GM12878 (cell line): ENCODE measurements at regions not wholly inside any gene's neighbourhood (a gene's known extent, or its start where the extent isn't known, plus 50 kb on each side); places are given as distances from the start of the nearest gene placed in this dataset.

Experiments used
- ATAC-seq: fragments of 200-7000 bp; cut with Tn5 transposase; 3 replicates; pipeline ENCODE4 v1.9.1; 2020; ENCODE audit warnings: mild to moderate bottlenecking, moderate library complexity
- BruUV-seq: library from RNA; stranded (reverse); fragments of 400-500 nt; replicated peaks from 2 replicates; lab custom pipeline; 2021; lab: Mats Ljungman, UMichigan
- CTCF ChIA-PET: fragments of 300-600 bp; sonication (Branson Sonifier 250); formaldehyde crosslinking; extraction: SDS; loops from one replicate; lab custom pipeline; 2021; ENCODE audit warnings: inconsistent platforms; lab: Yijun Ruan, JAX
- POLR2A ChIA-PET: fragments of 350-600 bp; formaldehyde crosslinking; extraction: SDS; loops from one replicate; lab custom pipeline; 2021; ENCODE audit warnings: inconsistent platforms; lab: Charles Lee
- RAD21 ChIA-PET: fragments of 300-600 bp; sonication (Branson Sonifier 250); formaldehyde crosslinking; loops from one replicate; lab custom pipeline; 2023; ENCODE audit warnings: antibody characterized with exemption; ENCODE audit not compliant: unreplicated experiment; lab: Charles Lee
- SMC1A ChIA-PET: fragments of 300-600 bp; sonication (Branson Sonifier 250); formaldehyde crosslinking; loops from one replicate; lab custom pipeline; 2023; ENCODE audit not compliant: unreplicated experiment, uncharacterized antibody; lab: Charles Lee
- DNase-seq: peaks from one replicate; pipeline ENCODE4 v3.0.0-alpha.2; 2011; ENCODE audit warnings: low read depth, low spot score
- FAIRE-seq: peaks from 3 replicates; lab custom pipeline; 2011; peaks lifted over from hg19 to GRCh38; lab: Jason Lieb, UNC
- H2AFZ ChIP-seq: 2 replicates; pipeline ENCODE4 v1.6.0; 2011; ENCODE audit warnings: low read depth, low read length, control low read depth; ENCODE audit not compliant: control insufficient read depth
- H3K27ac ChIP-seq: 2 replicates; pipeline ENCODE4 v1.5.1; 2011; ENCODE audit warnings: control low read depth; ENCODE audit not compliant: control insufficient read depth, insufficient read depth
- H3K27me3 ChIP-seq, 2 experiments: replicated peaks in 1 of 2; 2 replicates each; pipeline versions ENCODE4 v1.6.0 to v1.6.1; 2011; ENCODE audit warnings: low read length in 1 of 2; ENCODE audit not compliant: control insufficient read depth in 2 of 2, insufficient read depth in 2 of 2
- H3K36me3 ChIP-seq, 2 experiments: 2 replicates each; pipeline ENCODE4 v1.5.1; 2011; ENCODE audit warnings: low read length in 1 of 2; ENCODE audit not compliant: control insufficient read depth in 2 of 2, insufficient read depth in 2 of 2
- H3K4me1 ChIP-seq: 2 replicates; pipeline ENCODE4 v1.6.1; 2011; ENCODE audit warnings: mild to moderate bottlenecking, low read length, moderate library complexity, mixed read lengths; ENCODE audit not compliant: control insufficient read depth, insufficient read depth
- H3K4me2 ChIP-seq: 2 replicates; pipeline ENCODE4 v1.6.0; 2011; ENCODE audit warnings: control low read depth; ENCODE audit not compliant: control insufficient read depth, insufficient read depth
- H3K4me3 ChIP-seq: fragments of 200-600 bp; sonication (generic); 2 replicates; pipeline ENCODE4 v1.5.1; 2016
- H3K79me2 ChIP-seq: 2 replicates; pipeline ENCODE4 v1.6.0; 2011; ENCODE audit warnings: low read length; ENCODE audit not compliant: control insufficient read depth, insufficient read depth
- H3K9ac ChIP-seq: 2 replicates; pipeline ENCODE4 v1.8.0; 2011; ENCODE audit warnings: low read length, control low read depth, mixed read lengths; ENCODE audit not compliant: control insufficient read depth, insufficient read depth
- H3K9me3 ChIP-seq: replicated peaks from 3 replicates; pipeline ENCODE4 v1.5.1; 2011; ENCODE audit warnings: mild to moderate bottlenecking, low read length; ENCODE audit not compliant: control insufficient read depth, insufficient read depth
- H4K20me1 ChIP-seq: 2 replicates; pipeline ENCODE4 v1.6.0; 2011; ENCODE audit not compliant: control insufficient read depth, insufficient read depth
- BRCA1 ChIP-seq: IDR thresholded peaks from 2 replicates; pipeline ENCODE4 v1.6.1; 2011; ENCODE audit warnings: low read depth, low read length, improper control_type of control experiment
- CUX1 ChIP-seq: IDR thresholded peaks from 2 replicates; pipeline ENCODE4 v1.6.1; 2012; ENCODE audit warnings: improper control_type of control experiment, low read depth, low read length; ENCODE audit not compliant: insufficient replicate concordance
- EGR1 ChIP-seq, 2 experiments: IDR thresholded peaks; 1 replicate in 1 of 2; 2 replicates in 1 of 2; pipeline ENCODE4 v1.6.1; 2011 to 2012; ENCODE audit warnings: low read depth in 2 of 2, low read length in 2 of 2, borderline replicate concordance in 1 of 2, mild to moderate bottlenecking in 1 of 2, moderate library complexity in 1 of 2
- FOXM1 ChIP-seq: IDR thresholded peaks from 2 replicates; pipeline ENCODE4 v1.6.1; 2012; ENCODE audit warnings: low read depth, mild to moderate bottlenecking, inconsistent platforms, low read length, moderate library complexity
- HSF1 ChIP-seq: fragments of 150-350 bp; IDR thresholded peaks from 2 replicates; pipeline ENCODE4 v1.6.1; 2014; ENCODE audit warnings: mild to moderate bottlenecking, low read depth, low read length
- IKZF1 ChIP-seq: fragments of 450-650 bp; conservative IDR thresholded peaks from 2 replicates; pipeline ENCODE4 v1.6.1; 2017; ENCODE audit warnings: antibody characterized with exemption, mild to moderate bottlenecking
- KDM1A ChIP-seq: fragments of 200-600 bp; sonication (generic); IDR thresholded peaks from 2 replicates; pipeline ENCODE4 v1.6.1; 2016; ENCODE audit warnings: borderline replicate concordance
- PAX5 ChIP-seq: IDR thresholded peaks from 2 replicates; pipeline ENCODE4 v1.6.1; 2011; ENCODE audit warnings: low read depth, low read length, borderline replicate concordance
- POLR2AphosphoS2 ChIP-seq: IDR thresholded peaks from 2 replicates; pipeline ENCODE4 v1.6.1; 2011; ENCODE audit warnings: low read depth, mild to moderate bottlenecking, low read length, improper control_type of control experiment, moderate library complexity
- POU2F2 ChIP-seq: IDR thresholded peaks from 3 replicates; pipeline ENCODE4 v1.6.1; 2011; ENCODE audit warnings: low read depth, mild to moderate bottlenecking, low read length, borderline replicate concordance
- RAD51 ChIP-seq: fragments of 450-650 bp; IDR thresholded peaks from 2 replicates; pipeline ENCODE4 v1.6.1; 2016; ENCODE audit warnings: moderate library complexity, mild to moderate bottlenecking, inconsistent platforms
- SREBF1 ChIP-seq: IDR thresholded peaks from 2 replicates; pipeline ENCODE4 v1.6.1; 2012; ENCODE audit warnings: mild to moderate bottlenecking, low read length
- TCF3 ChIP-seq: IDR thresholded peaks from 2 replicates; pipeline ENCODE4 v1.6.1; 2012; ENCODE audit warnings: low read depth, mild to moderate bottlenecking, low read length, borderline replicate concordance; ENCODE audit not compliant: insufficient read depth
- USF2 ChIP-seq: IDR thresholded peaks from 2 replicates; pipeline ENCODE4 v1.6.1; 2011; ENCODE audit warnings: low read depth, low read length, improper control_type of control experiment, borderline replicate concordance
- YY1 ChIP-seq: IDR thresholded peaks from 2 replicates; pipeline ENCODE4 v1.6.1; 2011; ENCODE audit warnings: low read depth, mild to moderate bottlenecking, low read length
- ZNF24 ChIP-seq: fragments of 450-650 bp; IDR thresholded peaks from 2 replicates; pipeline ENCODE4 v1.6.1; 2017; ENCODE audit warnings: antibody characterized with exemption, mild to moderate bottlenecking
- ZZZ3 ChIP-seq: IDR thresholded peaks from 2 replicates; pipeline ENCODE4 v1.6.1; 2011; ENCODE audit warnings: low read depth; ENCODE audit not compliant: control insufficient read depth, insufficient read length
- WGBS: methylation state at CpG from one replicate; pipeline ENCODE4 v1.1.6; 2016; ENCODE audit warnings: low lambda C conversion rate; ENCODE audit not compliant: insufficient replicate concordance, insufficient coverage; ENCODE audit errors: missing lambda C conversion rate; 5-methylcytosine and 5-hydroxymethylcytosine counted together
- in situ Hi-C: fragments of 300-500 bp; cut with MboI; formaldehyde crosslinking; loops from 9 replicates; pipeline ENCODE4 v1.14.3; 2018; ENCODE audit warnings: mixed read lengths
- intact Hi-C: fragments of 100-400 bp; cut with micrococcal nuclease; formaldehyde crosslinking; loops from one replicate; pipeline ENCODE4 v1.14.2; 2022; ENCODE audit not compliant: unreplicated experiment

- TF ChIP-seq FOXM1 (no peak), SREBF1 (no peak), IKZF1 (no peak), HSF1 (no peak)
Measured at GRCh38 chr5:91223886-91224285, 159.2 kb downstream of the ARRDC3 start (continued).

GRCh38 chr5:91222482-91222881, 160.6 kb downstream of the ARRDC3 start:
- POLR2A ChIA-PET = no interaction called here
- Histone ChIP-seq H3K27me3 (no peaks in the 10 kb centered on the region; a peak in 1 of 4 replicates), H3K36me3 (no peaks in the 10 kb centered on the region), H3K79me2 (no peaks in the 10 kb centered on the region), H3K9me3 (no peaks in the 10 kb centered on the region), H3K4me2 (no peak overlapping the region), H3K4me1 (no peaks in the 10 kb centered on the region), H3K27ac (no peak overlapping the region), H4K20me1 (no peaks in the 10 kb centered on the region), H3K4me3 (no peak overlapping the region), H2AFZ (no peak overlapping the region), H3K9ac (no peak overlapping the region)
- SMC1A ChIA-PET = interaction anchor here (0.6 to 5.8 kb wide), 13 partner anchors 10 to 331 kb away, joined by 3 to 132 read pairs (median 4); partner anchors contain the start of gene ARRDC3
- CTCF ChIA-PET = interaction anchor here (0.8 to 7.2 kb wide), 8 partner anchors 10 to 199 kb away, joined by 3 to 166 read pairs (median 4); partner anchors contain the start of gene ARRDC3
- in situ Hi-C loops (loop anchor here (5.0 kb wide), 2 partner anchors 120 to 165 kb away; no protein-coding TSS in a partner anchor), intact Hi-C loops (no loop called here)
- RAD21 ChIA-PET = interaction anchor here (1.1 to 3.0 kb wide), 4 partner anchors 39 to 197 kb away, joined by 3 to 31 read pairs (median 9); no protein-coding TSS in a partner anchor
- ATAC-seq (no peak), DNase-seq (no peak), FAIRE-seq (no peak)
- WGBS = 54% methylated on average over 5 of the region's 5 CpGs
- BruUV-seq = no TSS peak
- TF ChIP-seq POLR2AphosphoS2 (no peak), BRCA1 (no peak), ZZZ3 (no peak), PAX5 (no peak), RAD51 (no peak), USF2 (no peak), EGR1 (IDR thresholded peaks at IDR 0.05; ENCODE audit: borderline replicate concordance in 1 of 2, low read depth in 2 of 2, low read length in 2 of 2) (no peak), KDM1A (no peak), ZNF24 (no peak), TCF3 (no peak), CUX1 (no peak), YY1 (no peak), IKZF1 (no peak), POU2F2 (no peak)
